SK-N-SH treated with all-trans-retinoic acid at 6 μM for 48 hours (cell line): ENCODE measurements at regions not wholly inside any gene's neighbourhood (a gene's known extent, or its start where the extent isn't known, plus 50 kb on each side); places are given as distances from the start of the nearest gene placed in this dataset.

Experiments
- GLIS3 ChIP-seq: fragments of 250-450 bp; sonication (Bioruptor Pico); IDR thresholded peaks from 2 replicates; pipeline ENCODE4 v1.5.0; 2020; ENCODE audit warnings: mild to moderate bottlenecking, moderate library complexity
- OSR1 ChIP-seq: fragments of 250-450 bp; sonication (Bioruptor Pico); IDR thresholded peaks from 2 replicates; pipeline ENCODE4 v1.8.0; 2022; ENCODE audit warnings: moderate library complexity, mild to moderate bottlenecking, inconsistent platforms
- PATZ1 ChIP-seq: fragments of 250-450 bp; sonication (Bioruptor Pico); IDR thresholded peaks from 2 replicates; pipeline ENCODE4 v1.8.0; 2020; ENCODE audit warnings: mild to moderate bottlenecking, moderate library complexity, borderline replicate concordance
- RARB ChIP-seq: fragments of 250-450 bp; sonication (Bioruptor Pico); IDR thresholded peaks from 2 replicates; pipeline ENCODE4 v1.8.0; 2021; ENCODE audit warnings: mild to moderate bottlenecking, moderate library complexity

GRCh38 chr4:101630319-101630986 is 160.1 kb upstream of the BANK1 start:
- TF ChIP-seq GLIS3 (no peak), RARB (CRISPR knock-in tag) (no peak), OSR1 (CRISPR knock-in tag) (no peak), PATZ1 (CRISPR knock-in tag) (no peak)
